HG03469 (cell line): ENCODE measurements at regions not wholly inside any gene's neighbourhood (a gene's known extent, or its start where the extent isn't known, plus 50 kb on each side); places are given as distances from the start of the nearest gene placed in this dataset.
A peak's percentile ranks its signal among the peaks of the same experiment; 100 is the strongest.

Experiments used
- ATAC-seq: cut with Tn5 transposase; IDR thresholded peaks from one replicate; pipeline ENCODE4 v1.9.1; 2021; ENCODE audit warnings: mild to moderate bottlenecking, moderate library complexity, moderate number of reproducible peaks; ENCODE audit not compliant: unreplicated experiment

GRCh38 chr16:79303959-79304387 is 296.6 kb downstream of the MAF start:
- no peak for ATAC-seq

- ATAC-seq = no peak
Measured at GRCh38 chr16:79303206-79303605, 297.3 kb downstream of the MAF start.

- ATAC-seq = no peak
Measured at GRCh38 chr16:79302731-79303130, 297.8 kb downstream of the MAF start.

- no peak for ATAC-seq
Measured at GRCh38 chr16:79301051-79301450, 299.5 kb downstream of the MAF start.

GRCh38 chr16:79298894-79299799 is 301.4 kb downstream of the MAF start:
- no peak for ATAC-seq

- no peak for ATAC-seq
Measured at GRCh38 chr16:79298476-79298875, 302.1 kb downstream of the MAF start.

- no peak for ATAC-seq
Measured at GRCh38 chr16:79297805-79298204, 302.7 kb downstream of the MAF start.

- no peak for ATAC-seq
Measured at GRCh38 chr16:79297296-79297695, 303.2 kb downstream of the MAF start.

- no peak for ATAC-seq
Measured at GRCh38 chr16:79296491-79296890, 304.0 kb downstream of the MAF start.

- ATAC-seq = no peak
Measured at GRCh38 chr16:79295746-79296145, 304.8 kb downstream of the MAF start.

GRCh38 chr16:79295162-79295561 is 305.4 kb downstream of the MAF start:
- ATAC-seq = no peak

- ATAC-seq = no peak
Measured at GRCh38 chr16:79294568-79294967, 306.0 kb downstream of the MAF start.

- no peak for ATAC-seq
Measured at GRCh38 chr16:79293836-79294460, 306.6 kb downstream of the MAF start.

GRCh38 chr16:79288066-79288465 is 312.5 kb downstream of the MAF start:
- no peak for ATAC-seq

- ATAC-seq = no peak
Measured at GRCh38 chr16:79287424-79287917, 313.1 kb downstream of the MAF start.

GRCh38 chr16:79286646-79287423 is 313.7 kb downstream of the MAF start:
- ATAC-seq = peak; percentile 92

GRCh38 chr16:79284766-79285165 is 315.8 kb downstream of the MAF start:
- no peak for ATAC-seq

GRCh38 chr16:79283578-79283977 is 317.0 kb downstream of the MAF start:
- ATAC-seq = no peak

GRCh38 chr16:79282806-79283205 is 317.7 kb downstream of the MAF start:
- no peak for ATAC-seq

- ATAC-seq = no peak
Measured at GRCh38 chr16:79278506-79278905, 322.0 kb downstream of the MAF start.

- no peak for ATAC-seq
Measured at GRCh38 chr16:79276501-79276900, 324.0 kb downstream of the MAF start.
